ENCODE measurements at regions not wholly inside any gene's neighbourhood (a gene's known extent, or its start where the extent isn't known, plus 50 kb on each side); places are given as distances from the start of the nearest gene placed in this dataset.

GRCh38 chr10:94088926-94089381, 95.2 kb downstream of the PLCE1 start:
- H3K4me3 ChIP-seq: peak overlapping the region in 1 of 4 donors; percentile 20
- no peak overlapping the region for H3K27ac ChIP-seq
- no peaks in the 10 kb centered on the region for H3K27me3 ChIP-seq
- ATAC-seq: no peak
- no peaks in the 10 kb centered on the region for H3K9me3 ChIP-seq
- no peak for TF ChIP-seq POLR2A (IDR thresholded peaks at IDR 0.05)
- TF ChIP-seq CTCF (IDR thresholded peaks at IDR 0.05 in 4 of 5, conservative IDR thresholded peaks at IDR 0.05 in 1 of 5): no peak
- intact Hi-C loops (cut with DNase I; ENCODE audit: low total_unique reads) (no loop called here), in situ Hi-C loops (cut with MboI; ENCODE audit: low sequenced_read_pairs in 4 of 4) (no loop called here)
- H3K36me3 ChIP-seq: no peaks in the 10 kb centered on the region
- no peaks in the 10 kb centered on the region for H3K4me1 ChIP-seq
- no peak for DNase-seq

GRCh38 chr10:94091649-94092048, 97.9 kb downstream of the PLCE1 start:
- in situ Hi-C loops (cut with MboI; ENCODE audit: low sequenced_read_pairs in 4 of 4) (no loop called here), intact Hi-C loops (cut with DNase I; ENCODE audit: low total_unique reads) (no loop called here)
- no peak overlapping the region for H3K4me3 ChIP-seq
- ATAC-seq: no peak
- TF ChIP-seq POLR2A (IDR thresholded peaks at IDR 0.05): no peak
- no peak for TF ChIP-seq CTCF (IDR thresholded peaks at IDR 0.05 in 4 of 5, conservative IDR thresholded peaks at IDR 0.05 in 1 of 5)
- DNase-seq: no peak
- H3K27me3 ChIP-seq: no peaks in the 10 kb centered on the region
- H3K9me3 ChIP-seq: no peaks in the 10 kb centered on the region
- H3K4me1 ChIP-seq: no peaks in the 10 kb centered on the region
- H3K36me3 ChIP-seq: no peaks in the 10 kb centered on the region
- H3K27ac ChIP-seq: no peak overlapping the region

- Histone ChIP-seq H3K27me3 (no peaks in the 10 kb centered on the region), H3K4me1 (no peaks in the 10 kb centered on the region), H3K27ac (peak overlapping the region in 1 of 4 donors; percentile 8), H3K4me3 (no peak overlapping the region), H3K36me3 (no peaks in the 10 kb centered on the region), H3K9me3 (no peaks in the 10 kb centered on the region)
- TF ChIP-seq POLR2A (IDR thresholded peaks at IDR 0.05) (no peak), CTCF (IDR thresholded peaks at IDR 0.05 in 4 of 5, conservative IDR thresholded peaks at IDR 0.05 in 1 of 5) (no peak)
- intact Hi-C loops (cut with DNase I; ENCODE audit: low total_unique reads) (no loop called here), in situ Hi-C loops (cut with MboI; ENCODE audit: low sequenced_read_pairs in 4 of 4) (no loop called here)
- ATAC-seq: no peak
- no peak for DNase-seq
These were observed 99.1 kb downstream of the PLCE1 start for GRCh38 chr10:94092848-94093247.

GRCh38 chr10:94093286-94093905, 99.7 kb downstream of the PLCE1 start:
- intact Hi-C loops (cut with DNase I; ENCODE audit: low total_unique reads) (no loop called here), in situ Hi-C loops (cut with MboI; ENCODE audit: low sequenced_read_pairs in 4 of 4) (no loop called here)
- H3K27ac ChIP-seq: no peak overlapping the region
- H3K9me3 ChIP-seq: no peaks in the 10 kb centered on the region
- H3K4me3 ChIP-seq: no peak overlapping the region
- no peak for DNase-seq
- H3K27me3 ChIP-seq: no peaks in the 10 kb centered on the region
- TF ChIP-seq POLR2A (IDR thresholded peaks at IDR 0.05): no peak
- no peak for TF ChIP-seq CTCF (IDR thresholded peaks at IDR 0.05 in 4 of 5, conservative IDR thresholded peaks at IDR 0.05 in 1 of 5)
- no peaks in the 10 kb centered on the region for H3K4me1 ChIP-seq
- no peaks in the 10 kb centered on the region for H3K36me3 ChIP-seq
- ATAC-seq: no peak

GRCh38 chr10:94094540-94094939, 100.8 kb downstream of the PLCE1 start:
- DNase-seq: no peak
- intact Hi-C loops (cut with DNase I; ENCODE audit: low total_unique reads): no loop called here
- in situ Hi-C loops (cut with MboI; ENCODE audit: low sequenced_read_pairs in 4 of 4): no loop called here
- Histone ChIP-seq H3K9me3 (no peaks in the 10 kb centered on the region), H3K27ac (no peak overlapping the region), H3K4me3 (no peak overlapping the region), H3K4me1 (no peaks in the 10 kb centered on the region), H3K36me3 (no peaks in the 10 kb centered on the region), H3K27me3 (no peaks in the 10 kb centered on the region)
- ATAC-seq: no peak
- TF ChIP-seq CTCF (IDR thresholded peaks at IDR 0.05 in 4 of 5, conservative IDR thresholded peaks at IDR 0.05 in 1 of 5) (no peak), POLR2A (IDR thresholded peaks at IDR 0.05) (no peak)
